CD14-positive monocyte (primary cell): ENCODE measurements at regions not wholly inside any gene's neighbourhood (a gene's known extent, or its start where the extent isn't known, plus 50 kb on each side); places are given as distances from the start of the nearest gene placed in this dataset.

ENCODE experiments used
- DNase-seq, 3 donors: peaks; one replicate each; pipeline ENCODE4 v3.0.0-alpha.2; 2011 to 2022
- H2AFZ ChIP-seq: 2 replicates; pipeline ENCODE4 v1.6.0; 2012; ENCODE audit warnings: mild to moderate bottlenecking, low read depth, low read length, inconsistent platforms; ENCODE audit not compliant: insufficient read depth, poor library complexity, severe bottlenecking
- H3K27ac ChIP-seq, 2 donors: 1 replicate in 1 of 2; 2 replicates in 1 of 2; pipeline ENCODE4 v1.5.1; 2012 to 2013; ENCODE audit warnings: low read length in 2 of 2, control low read depth in 1 of 2, inconsistent platforms in 1 of 2, low read depth in 1 of 2, mild to moderate bottlenecking in 1 of 2
- H3K27me3 ChIP-seq, 2 donors: one replicate each; pipeline versions ENCODE4 v1.6.0 to v1.6.1; 2011 to 2013; ENCODE audit warnings: low read length in 2 of 2; ENCODE audit not compliant: control insufficient read depth in 2 of 2, insufficient read depth in 2 of 2
- H3K36me3 ChIP-seq, 2 donors: replicated peaks in 1 of 2; 1 replicate in 1 of 2; 2 replicates in 1 of 2; pipeline versions ENCODE4 v1.5.1 to v1.6.1; 2012 to 2013; ENCODE audit warnings: low read length in 2 of 2, control low read depth in 1 of 2, inconsistent platforms in 1 of 2, mild to moderate bottlenecking in 1 of 2; ENCODE audit not compliant: insufficient read depth in 2 of 2, control insufficient read depth in 1 of 2
- H3K4me1 ChIP-seq, 2 donors: 1 replicate in 1 of 2; 2 replicates in 1 of 2; pipeline versions ENCODE4 v1.5.1 to v1.6.1; 2012 to 2013; ENCODE audit warnings: low read length in 2 of 2, control low read depth in 1 of 2, inconsistent platforms in 1 of 2, mild to moderate bottlenecking in 1 of 2, moderate library complexity in 1 of 2; ENCODE audit not compliant: insufficient read depth in 2 of 2, control insufficient read depth in 1 of 2
- H3K4me2 ChIP-seq: replicated peaks from 2 replicates; pipeline ENCODE3; 2012; ENCODE audit warnings: low read length, moderate library complexity, mild to moderate bottlenecking; ENCODE audit not compliant: poor library complexity, severe bottlenecking; ENCODE audit errors: extremely low read depth
- H3K4me3 ChIP-seq, 3 experiments: fragments of 200-600 bp in 1 of 3; sonication (generic) in 1 of 3; replicated peaks in 1 of 3; 1 replicate in 2 of 3; 2 replicates in 1 of 3; pipeline ENCODE4 v1.5.1; 2011 to 2013; ENCODE audit warnings: low read length in 3 of 3, mild to moderate bottlenecking in 3 of 3, control low read depth in 2 of 3, low read depth in 2 of 3, inconsistent platforms in 1 of 3, moderate library complexity in 1 of 3
- H3K79me2 ChIP-seq: 2 replicates; pipeline ENCODE4 v1.6.0; 2012; ENCODE audit warnings: mild to moderate bottlenecking, control low read depth, inconsistent platforms, low read length, moderate library complexity; ENCODE audit not compliant: insufficient read depth
- H3K9ac ChIP-seq: 2 replicates; pipeline ENCODE4 v1.6.0; 2017; ENCODE audit warnings: low read length, mild to moderate bottlenecking; ENCODE audit not compliant: insufficient read depth, poor library complexity, severe bottlenecking
- H3K9me3 ChIP-seq, 2 donors: replicated peaks in 1 of 2; 1 replicate in 1 of 2; 2 replicates in 1 of 2; pipeline versions ENCODE4 v1.5.1 to v1.6.1; 2012 to 2013; ENCODE audit warnings: low read length in 2 of 2, control low read depth in 1 of 2; ENCODE audit not compliant: control insufficient read depth in 1 of 2, insufficient read depth in 1 of 2
- H4K20me1 ChIP-seq: 2 replicates; pipeline ENCODE4 v1.6.0; 2012; ENCODE audit warnings: mild to moderate bottlenecking, low read length, control low read depth, moderate library complexity; ENCODE audit not compliant: insufficient read depth
- H3K27ac Mint-ChIP-seq, 7 donors: one replicate each; pipeline ENCODE4 v1.8.0; 2020; ENCODE audit warnings: mild to moderate bottlenecking in 7 of 7, mixed read lengths in 7 of 7, moderate library complexity in 6 of 7, inconsistent platforms in 2 of 7
- H3K27me3 Mint-ChIP-seq, 3 donors: one replicate each; pipeline ENCODE4 v1.8.0; 2021 to 2022; ENCODE audit warnings: low read depth in 3 of 3, mild to moderate bottlenecking in 3 of 3, mixed read lengths in 3 of 3, moderate library complexity in 3 of 3, inconsistent platforms in 1 of 3
- H3K36me3 Mint-ChIP-seq, 2 donors: one replicate each; pipeline ENCODE4 v1.8.0; 2020; ENCODE audit warnings: mixed read lengths in 2 of 2, inconsistent platforms in 1 of 2, mild to moderate bottlenecking in 1 of 2
- H3K4me1 Mint-ChIP-seq: one replicate; pipeline ENCODE4 v1.8.0; 2020; ENCODE audit warnings: mild to moderate bottlenecking, mixed read lengths
- H3K4me3 Mint-ChIP-seq, 2 donors: one replicate each; pipeline ENCODE4 v1.8.0; 2020; ENCODE audit warnings: mild to moderate bottlenecking in 2 of 2, mixed read lengths in 2 of 2, moderate library complexity in 1 of 2
- H3K9me3 Mint-ChIP-seq, 7 donors: one replicate each; pipeline ENCODE4 v1.8.0; 2020 to 2022; ENCODE audit warnings: mixed read lengths in 7 of 7, mild to moderate bottlenecking in 6 of 7, moderate library complexity in 6 of 7, inconsistent platforms in 2 of 7
- WGBS: methylation state at CpG from one replicate; pipeline ENCODE4 v1.1.5; 2013; ENCODE audit warnings: missing lambda C conversion rate; ENCODE audit not compliant: insufficient coverage; 5-methylcytosine and 5-hydroxymethylcytosine counted together
- intact Hi-C, 2 donors: fragments of 100-400 bp; cut with micrococcal nuclease; formaldehyde crosslinking; loops; one replicate each; pipeline versions ENCODE4 v1.15.0 to v1.15.1; 2023
- TF ChIP-seq, protein P1 (sequence below): fragments of 200-600 bp; IDR thresholded peaks from one replicate; pipeline ENCODE4 v1.8.0; 2022; ENCODE audit warnings: antibody characterized with exemption, mild to moderate bottlenecking

DNA sequence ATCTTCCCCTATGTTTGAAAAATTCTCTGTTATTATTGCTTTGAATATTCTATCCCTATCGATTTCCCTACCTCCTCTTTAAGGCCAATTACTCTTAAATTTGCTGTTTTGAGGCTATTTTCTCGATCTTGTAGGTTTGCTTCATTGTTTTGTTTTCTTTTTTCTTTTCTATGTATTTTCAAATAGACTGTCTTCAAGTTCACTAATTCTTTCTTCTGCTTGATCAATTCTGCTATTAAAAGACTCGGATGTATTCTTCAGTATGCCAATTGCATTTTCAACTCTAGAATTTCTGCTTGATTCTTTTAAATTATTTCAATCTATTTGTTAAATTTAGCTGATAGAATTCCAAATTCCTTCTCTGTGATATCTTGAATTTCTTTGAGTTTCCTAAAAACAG, 144.0 kb upstream of the NANOGP8 start:
- H3K4me1 ChIP-seq: no peaks in the 10 kb centered on the region
- no peaks in the 10 kb centered on the region for H3K27me3 ChIP-seq
- DNase-seq: no peak
- H3K4me3 Mint-ChIP-seq: no peak overlapping the region
- no peaks in the 10 kb centered on the region for H3K79me2 ChIP-seq
- H3K27ac Mint-ChIP-seq: no peak overlapping the region
- no CpG with 5 or more reads among the region's 3 CpGs for WGBS
- no peak overlapping the region for H3K9ac ChIP-seq
- no peaks in the 10 kb centered on the region for H4K20me1 ChIP-seq
- peaks cover 0 to 1% (median 0%) of the 10 kb centered on the region in 3 donors for H3K27me3 Mint-ChIP-seq
- peaks cover 25 to 40% of the 10 kb centered on the region in 2 donors for H3K9me3 ChIP-seq
- H3K4me3 ChIP-seq: no peak overlapping the region
- H3K4me1 Mint-ChIP-seq: no peaks in the 10 kb centered on the region
- H3K36me3 ChIP-seq: no peaks in the 10 kb centered on the region
- peaks cover 18 to 37% (median 25%) of the 10 kb centered on the region in 7 donors for H3K9me3 Mint-ChIP-seq
- H3K36me3 Mint-ChIP-seq: no peaks in the 10 kb centered on the region
- no peak overlapping the region for H2AFZ ChIP-seq
- intact Hi-C loops: no loop called here
- H3K27ac ChIP-seq: no peak overlapping the region
- H3K4me2 ChIP-seq: no peak overlapping the region
- TF ChIP-seq, protein P1, sequence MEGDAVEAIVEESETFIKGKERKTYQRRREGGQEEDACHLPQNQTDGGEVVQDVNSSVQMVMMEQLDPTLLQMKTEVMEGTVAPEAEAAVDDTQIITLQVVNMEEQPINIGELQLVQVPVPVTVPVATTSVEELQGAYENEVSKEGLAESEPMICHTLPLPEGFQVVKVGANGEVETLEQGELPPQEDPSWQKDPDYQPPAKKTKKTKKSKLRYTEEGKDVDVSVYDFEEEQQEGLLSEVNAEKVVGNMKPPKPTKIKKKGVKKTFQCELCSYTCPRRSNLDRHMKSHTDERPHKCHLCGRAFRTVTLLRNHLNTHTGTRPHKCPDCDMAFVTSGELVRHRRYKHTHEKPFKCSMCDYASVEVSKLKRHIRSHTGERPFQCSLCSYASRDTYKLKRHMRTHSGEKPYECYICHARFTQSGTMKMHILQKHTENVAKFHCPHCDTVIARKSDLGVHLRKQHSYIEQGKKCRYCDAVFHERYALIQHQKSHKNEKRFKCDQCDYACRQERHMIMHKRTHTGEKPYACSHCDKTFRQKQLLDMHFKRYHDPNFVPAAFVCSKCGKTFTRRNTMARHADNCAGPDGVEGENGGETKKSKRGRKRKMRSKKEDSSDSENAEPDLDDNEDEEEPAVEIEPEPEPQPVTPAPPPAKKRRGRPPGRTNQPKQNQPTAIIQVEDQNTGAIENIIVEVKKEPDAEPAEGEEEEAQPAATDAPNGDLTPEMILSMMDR: no peak

DNA sequence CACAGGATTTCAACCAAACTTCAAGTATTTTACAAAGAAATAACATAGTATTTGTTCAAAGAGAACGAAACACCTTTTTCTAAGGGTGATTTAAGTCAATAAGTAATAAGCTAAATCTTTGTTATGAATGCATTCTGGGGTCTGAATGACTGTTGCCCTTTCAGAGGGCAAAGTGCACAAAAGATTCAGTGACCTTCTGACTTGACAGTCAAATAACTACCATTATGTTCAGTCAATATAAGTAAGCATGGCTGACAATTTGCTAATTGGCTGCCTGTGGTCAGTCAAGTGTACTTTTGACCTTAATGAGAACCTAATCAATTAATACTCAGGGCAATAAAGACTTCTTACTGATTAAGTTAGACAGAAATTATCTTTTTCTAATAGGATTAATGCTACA, 133.1 kb upstream of the NANOGP8 start:
- no peak overlapping the region for H3K27ac Mint-ChIP-seq
- no peaks in the 10 kb centered on the region for H3K36me3 ChIP-seq
- H2AFZ ChIP-seq: no peak overlapping the region
- H3K9me3 ChIP-seq: peaks cover 0 to 3% of the 10 kb centered on the region in 2 donors
- no peaks in the 10 kb centered on the region for H3K79me2 ChIP-seq
- no peak overlapping the region for H3K4me3 Mint-ChIP-seq
- no CpG with 5 or more reads among the region's 1 CpG for WGBS
- H4K20me1 ChIP-seq: no peaks in the 10 kb centered on the region
- no peaks in the 10 kb centered on the region for H3K4me1 ChIP-seq
- TF ChIP-seq, protein P1: no peak
- no peaks in the 10 kb centered on the region for H3K4me1 Mint-ChIP-seq
- intact Hi-C loops: no loop called here
- no peak overlapping the region for H3K4me3 ChIP-seq
- H3K36me3 Mint-ChIP-seq: no peaks in the 10 kb centered on the region
- peaks cover 0 to 13% (median 6%) of the 10 kb centered on the region in 7 donors for H3K9me3 Mint-ChIP-seq
- DNase-seq: no peak
- H3K4me2 ChIP-seq: no peak overlapping the region
- H3K27me3 Mint-ChIP-seq: peaks cover 0 to 1% (median 0%) of the 10 kb centered on the region in 3 donors
- H3K9ac ChIP-seq: no peak overlapping the region
- H3K27ac ChIP-seq: no peak overlapping the region
- H3K27me3 ChIP-seq: no peaks in the 10 kb centered on the region
